Activated CD4-positive, alpha-beta T cell treated with anti-CD3 and anti-CD28 coated beads, Interleukin-2, amount 10 ng/mL, durations not matched to agents 24 days and 14 days (primary cell): ENCODE measurements at regions not wholly inside any gene's neighbourhood (a gene's known extent, or its start where the extent isn't known, plus 50 kb on each side); places are given as distances from the start of the nearest gene placed in this dataset.
A peak's percentile ranks its signal among the peaks of the same experiment; 100 is the strongest.

Experiments used
- DNase-seq: peaks from one replicate; pipeline ENCODE4 v3.0.0; 2022
- H3K27ac Mint-ChIP-seq: one replicate; pipeline ENCODE4 v1.8.0; 2022; ENCODE audit warnings: mild to moderate bottlenecking, mixed read lengths
- H3K27me3 Mint-ChIP-seq: one replicate; pipeline ENCODE4 v1.8.0; 2022; ENCODE audit warnings: mixed read lengths
- H3K36me3 Mint-ChIP-seq: one replicate; pipeline ENCODE4 v1.8.0; 2022; ENCODE audit warnings: low read depth, mild to moderate bottlenecking, mixed read lengths
- H3K4me1 Mint-ChIP-seq: one replicate; pipeline ENCODE4 v1.8.0; 2021; ENCODE audit warnings: mixed read lengths
- H3K4me3 Mint-ChIP-seq: one replicate; pipeline ENCODE4 v1.8.0; 2022; ENCODE audit warnings: mild to moderate bottlenecking, moderate library complexity, mixed read lengths
- H3K9me3 Mint-ChIP-seq: one replicate; pipeline ENCODE4 v1.8.0; 2021; ENCODE audit warnings: mixed read lengths
- intact Hi-C: fragments of 100-400 bp; cut with micrococcal nuclease; formaldehyde crosslinking; loops from one replicate; pipeline ENCODE4 v1.15.1; 2023

DNA sequence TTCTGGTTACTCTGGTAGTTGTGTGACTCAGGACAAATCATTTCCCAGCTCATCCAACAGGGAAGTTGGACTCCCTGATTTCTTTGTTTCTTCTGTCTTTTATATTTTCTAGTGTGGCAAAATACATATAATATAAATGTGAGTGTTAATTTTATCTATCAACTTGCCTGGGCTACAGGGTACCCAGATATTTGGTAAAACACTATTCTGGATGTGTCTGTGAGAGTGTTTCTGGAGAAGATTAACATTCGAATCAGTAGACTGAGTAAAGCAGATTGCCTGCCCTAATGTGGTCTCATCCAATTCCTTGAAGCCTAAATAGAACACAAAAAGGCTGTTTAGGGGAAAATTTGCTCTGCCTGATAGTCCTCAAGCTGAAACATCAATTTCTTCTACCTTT, 91.1 kb upstream of the EPCAM start:
- H3K4me3 Mint-ChIP-seq, result no peak overlapping the region
- H3K27me3 Mint-ChIP-seq, result peaks cover 12% of the 10 kb centered on the region
- no peaks in the 10 kb centered on the region for H3K9me3 Mint-ChIP-seq
- H3K36me3 Mint-ChIP-seq, result no peaks in the 10 kb centered on the region
- H3K4me1 Mint-ChIP-seq, result no peaks in the 10 kb centered on the region
- no peak for DNase-seq
- no peak overlapping the region for H3K27ac Mint-ChIP-seq
- intact Hi-C loops, result no loop called here

GRCh38 chr2:47277187-47277586, 91.9 kb upstream of the EPCAM start:
- H3K27ac Mint-ChIP-seq, result no peak overlapping the region
- no peaks in the 10 kb centered on the region for H3K36me3 Mint-ChIP-seq
- no peak for DNase-seq
- H3K4me1 Mint-ChIP-seq, result peaks cover 1% of the 10 kb centered on the region
- H3K9me3 Mint-ChIP-seq, result no peaks in the 10 kb centered on the region
- no peak overlapping the region for H3K4me3 Mint-ChIP-seq
- intact Hi-C loops, result no loop called here
- H3K27me3 Mint-ChIP-seq, result peaks cover 12% of the 10 kb centered on the region

DNA sequence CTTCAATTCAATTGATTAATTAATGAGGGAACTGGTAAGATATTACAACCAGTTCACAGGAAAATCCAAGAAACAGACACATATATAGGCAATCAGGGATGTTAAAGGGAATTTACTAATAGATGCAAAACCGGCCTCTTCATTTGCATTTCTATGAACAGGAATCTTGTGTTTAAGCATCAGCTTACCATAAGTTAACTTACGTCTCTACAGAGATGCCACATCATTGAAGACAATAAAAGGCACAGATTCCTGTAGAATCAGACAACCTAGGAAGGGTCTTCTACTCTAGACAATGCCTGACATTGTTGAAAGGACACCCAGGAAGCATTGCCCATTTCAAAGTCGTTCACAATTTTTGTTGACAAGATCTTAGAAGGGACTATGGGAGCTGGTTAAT, 93.0 kb upstream of the EPCAM start:
- intact Hi-C loops, result no loop called here
- Mint-ChIP-seq H3K4me1 (peaks cover 2% of the 10 kb centered on the region), H3K27ac (no peak overlapping the region), H3K4me3 (no peak overlapping the region), H3K36me3 (no peaks in the 10 kb centered on the region), H3K9me3 (no peaks in the 10 kb centered on the region), H3K27me3 (peaks cover 11% of the 10 kb centered on the region)
- DNase-seq, result no peak

GRCh38 chr2:47274054-47274782, 94.9 kb upstream of the EPCAM start:
- intact Hi-C loops, result loop anchor here (5.0 kb wide), 2 partner anchors 147 to 357 kb away; partner anchors contain the start of gene MCFD2
- H3K9me3 Mint-ChIP-seq, result no peaks in the 10 kb centered on the region

DNA sequence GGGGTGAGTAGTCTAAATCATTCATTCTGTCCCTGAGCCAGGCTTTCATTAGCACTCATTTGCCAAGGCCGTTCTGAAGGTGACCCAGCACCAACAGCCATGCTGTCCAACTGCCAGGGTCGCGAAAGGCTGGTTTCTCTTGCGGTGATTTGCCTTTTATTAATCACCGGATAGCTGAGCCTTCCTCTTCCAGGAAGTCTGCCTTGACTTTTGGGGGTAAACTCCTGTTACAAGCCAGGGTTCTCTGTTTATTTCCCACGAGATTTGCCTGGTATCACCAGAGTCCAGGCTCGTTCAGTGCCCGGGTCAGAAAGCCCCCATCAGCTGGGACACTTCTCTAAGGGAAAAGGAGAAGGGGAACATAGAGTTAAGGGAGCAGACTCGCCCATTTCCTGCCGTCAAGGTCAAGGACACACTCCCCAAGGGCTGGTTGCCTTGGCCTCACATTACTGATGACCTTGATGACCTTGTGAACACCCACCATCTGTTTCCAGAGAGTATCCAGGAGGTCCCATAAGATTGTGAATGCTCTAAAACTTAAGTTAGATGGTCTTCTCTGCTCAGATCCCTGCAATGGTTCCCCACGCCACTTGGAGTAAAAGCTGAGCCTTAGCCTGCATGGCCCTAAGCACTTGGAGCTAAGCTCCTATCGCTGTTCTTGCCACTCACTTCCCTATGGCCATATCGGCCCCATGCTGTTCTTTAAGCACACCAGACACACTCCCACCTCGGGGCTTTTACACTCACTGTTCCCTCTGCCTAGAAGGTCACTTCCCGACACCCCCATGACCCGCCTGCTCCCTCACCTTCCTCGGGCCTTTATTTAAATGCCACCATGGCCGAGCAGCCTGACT, 96.0 kb upstream of the EPCAM start:
- H3K4me1 Mint-ChIP-seq, result peaks cover 2% of the 10 kb centered on the region
- H3K27me3 Mint-ChIP-seq, result peaks cover 6% of the 10 kb centered on the region
- H3K36me3 Mint-ChIP-seq, result no peaks in the 10 kb centered on the region
- H3K9me3 Mint-ChIP-seq, result no peaks in the 10 kb centered on the region
- no peak for DNase-seq
- H3K4me3 Mint-ChIP-seq, result no peak overlapping the region
- intact Hi-C loops, result loop anchor here (5.0 kb wide), 2 partner anchors 146 to 356 kb away; partner anchors contain the start of gene MCFD2
- no peak overlapping the region for H3K27ac Mint-ChIP-seq

More at GRCh38 chr2:47274054-47274782, 94.9 kb upstream of the EPCAM start:
- no peak for DNase-seq
- H3K4me3 Mint-ChIP-seq, result no peak overlapping the region
- H3K4me1 Mint-ChIP-seq, result peaks cover 2% of the 10 kb centered on the region
- no peaks in the 10 kb centered on the region for H3K36me3 Mint-ChIP-seq
- peaks cover 6% of the 10 kb centered on the region for H3K27me3 Mint-ChIP-seq
- no peak overlapping the region for H3K27ac Mint-ChIP-seq

DNA sequence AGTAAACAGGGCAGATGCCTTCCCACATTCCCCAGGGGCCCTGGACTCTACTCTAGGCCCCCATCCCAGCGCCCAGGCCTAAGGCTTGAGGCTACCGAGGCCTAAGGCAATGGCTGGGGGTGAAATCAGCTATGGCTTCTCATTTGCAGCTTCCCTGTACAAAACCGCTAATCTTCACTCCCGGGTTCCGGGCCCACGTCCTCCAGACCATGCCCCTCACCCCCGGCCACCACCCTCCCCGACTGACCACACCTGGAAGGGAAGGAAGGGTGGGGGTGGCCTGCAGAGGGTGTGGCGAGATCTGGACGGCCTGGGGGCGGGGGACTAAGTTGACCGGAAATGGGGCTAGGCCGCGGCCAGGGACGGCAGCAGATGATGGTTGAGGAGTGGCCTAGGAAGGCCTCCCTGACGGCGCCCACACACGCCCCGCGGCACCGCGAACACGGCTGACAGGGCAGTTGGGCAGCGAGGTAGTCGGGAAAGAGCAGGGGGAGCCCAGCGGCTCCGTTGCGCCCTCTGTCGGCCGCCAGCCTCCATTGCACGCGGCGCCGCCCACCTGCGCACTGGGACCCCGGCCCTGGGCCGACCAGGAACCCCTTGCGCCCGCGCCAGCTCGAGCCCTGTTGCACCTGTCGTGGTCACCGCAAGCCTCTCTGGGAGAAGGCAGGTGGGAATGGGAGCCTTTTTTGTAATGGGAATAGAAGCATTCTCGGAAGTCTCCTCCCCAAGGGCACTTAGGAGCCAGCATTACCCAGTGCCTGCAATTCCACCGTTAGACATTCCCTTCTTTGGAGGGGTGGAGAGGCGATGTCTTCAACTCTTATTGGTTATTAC, 95.9 kb upstream of the CALM2 start:
- peak overlapping the region; percentile 25 for H3K27ac Mint-ChIP-seq
- H3K4me3 Mint-ChIP-seq, result peak overlapping the region; percentile 73
- peaks cover 2% of the 10 kb centered on the region for H3K4me1 Mint-ChIP-seq
- intact Hi-C loops, result loop anchor here (5.0 kb wide), 2 partner anchors 145 to 355 kb away; partner anchors contain the start of gene MCFD2
- DNase-seq, result peak; percentile 87
- no peaks in the 10 kb centered on the region for H3K9me3 Mint-ChIP-seq
- H3K27me3 Mint-ChIP-seq, result peaks cover 6% of the 10 kb centered on the region
- no peaks in the 10 kb centered on the region for H3K36me3 Mint-ChIP-seq

DNA sequence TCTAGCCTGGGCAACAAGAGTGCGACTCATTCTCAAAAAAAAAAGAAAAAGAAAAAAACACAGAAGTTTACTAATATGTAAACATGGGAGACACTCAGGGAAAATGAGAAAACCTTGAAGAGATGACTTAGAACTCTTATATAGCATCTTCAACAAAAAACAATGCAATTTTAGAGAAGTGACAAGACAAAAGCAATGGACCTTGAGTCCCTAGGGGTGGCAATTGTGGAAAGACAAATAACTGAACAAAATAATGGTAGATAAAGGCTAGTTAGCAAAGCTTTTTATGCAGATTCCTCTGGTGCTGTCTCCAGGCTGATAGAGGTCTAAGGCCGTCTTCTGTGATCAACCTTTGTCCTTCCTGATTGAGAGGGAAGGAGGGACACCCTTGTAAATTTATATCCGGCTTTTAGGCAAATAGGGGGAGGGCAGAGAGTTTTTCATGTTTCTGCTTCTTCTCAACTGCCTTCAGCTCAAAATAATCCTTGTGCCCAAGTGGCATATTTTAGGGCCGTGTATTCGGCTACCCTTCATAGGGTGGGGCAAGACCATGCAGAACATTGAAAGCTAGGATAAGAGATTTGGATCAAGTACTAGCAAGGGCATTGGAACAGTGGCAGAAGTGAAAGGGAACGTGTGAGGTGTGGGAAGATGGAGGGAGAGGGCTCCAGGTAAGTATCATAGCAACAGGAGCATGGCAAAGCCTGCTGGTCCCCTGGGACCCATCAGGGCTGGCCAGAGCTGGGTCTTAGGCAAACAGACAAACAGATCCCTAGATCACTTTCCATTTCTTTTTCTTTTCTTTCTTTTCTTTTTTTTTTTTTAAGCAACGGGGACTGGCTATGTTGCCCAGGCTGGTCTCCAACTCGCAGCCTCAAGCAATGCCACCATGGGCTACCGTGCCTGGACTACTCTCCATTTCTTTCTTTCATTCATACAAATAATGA, 95.0 kb upstream of the CALM2 start:
- Mint-ChIP-seq H3K27ac (no peak overlapping the region), H3K36me3 (no peaks in the 10 kb centered on the region), H3K27me3 (peaks cover 6% of the 10 kb centered on the region), H3K4me3 (no peak overlapping the region), H3K4me1 (peaks cover 2% of the 10 kb centered on the region), H3K9me3 (no peaks in the 10 kb centered on the region)
- DNase-seq, result no peak
- intact Hi-C loops, result loop anchor here (5.0 kb wide), 2 partner anchors 144 to 354 kb away; partner anchors contain the start of gene MCFD2

DNA sequence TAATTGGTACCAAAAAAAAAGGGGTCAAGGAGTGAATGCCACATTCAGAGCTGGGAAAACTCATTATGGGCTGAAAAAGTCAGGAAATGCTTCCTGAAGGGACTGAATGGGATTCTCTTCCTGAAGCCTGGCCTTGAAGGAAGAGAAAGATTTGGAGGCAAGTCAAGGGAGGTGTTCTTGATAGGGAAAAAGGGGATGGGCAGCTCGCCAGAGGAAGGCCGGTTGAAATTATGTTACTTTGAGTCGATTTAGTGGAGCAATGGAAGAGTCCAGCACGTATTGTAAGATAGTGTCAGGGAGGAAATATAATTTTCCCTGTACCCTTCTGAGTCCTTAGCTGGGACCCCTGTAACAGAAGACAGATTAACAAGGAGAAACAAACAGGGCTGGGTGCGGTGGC, 94.1 kb upstream of the CALM2 start:
- intact Hi-C loops, result loop anchor here (5.0 kb wide), 2 partner anchors 143 to 353 kb away; partner anchors contain the start of gene MCFD2
- H3K27ac Mint-ChIP-seq, result no peak overlapping the region
- peaks cover 2% of the 10 kb centered on the region for H3K4me1 Mint-ChIP-seq
- H3K9me3 Mint-ChIP-seq, result no peaks in the 10 kb centered on the region
- peaks cover 6% of the 10 kb centered on the region for H3K27me3 Mint-ChIP-seq
- DNase-seq, result no peak
- H3K4me3 Mint-ChIP-seq, result no peak overlapping the region
- H3K36me3 Mint-ChIP-seq, result no peaks in the 10 kb centered on the region

- Mint-ChIP-seq H3K36me3 (no peaks in the 10 kb centered on the region), H3K27ac (no peak overlapping the region), H3K4me3 (no peak overlapping the region), H3K9me3 (no peaks in the 10 kb centered on the region), H3K27me3 (peaks cover 6% of the 10 kb centered on the region), H3K4me1 (peaks cover 2% of the 10 kb centered on the region)
- intact Hi-C loops, result loop anchor here (5.0 kb wide), 2 partner anchors 142 to 352 kb away; partner anchors contain the start of gene MCFD2
- no peak for DNase-seq
Observed at GRCh38 chr2:47269316-47270232, 93.3 kb upstream of the CALM2 start.

DNA sequence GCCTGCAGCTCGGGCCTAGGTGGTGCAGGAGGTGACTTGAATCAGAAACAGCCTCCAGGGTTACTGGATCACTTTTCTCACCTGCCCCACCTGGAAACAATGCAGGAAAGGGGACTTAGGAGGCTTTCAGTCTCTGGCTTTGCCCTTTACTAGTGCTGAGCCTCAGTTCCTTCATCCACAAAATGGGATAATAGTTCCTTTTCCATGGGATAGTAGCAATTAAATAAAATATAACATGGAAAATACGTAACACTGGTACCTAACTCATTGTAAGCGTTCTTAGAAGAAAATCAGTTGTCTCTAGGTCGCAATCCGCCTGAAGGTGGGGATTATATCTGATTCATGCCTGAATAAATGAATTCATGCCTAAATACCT, 91.4 kb upstream of the CALM2 start:
- intact Hi-C loops, result no loop called here
- Mint-ChIP-seq H3K36me3 (no peaks in the 10 kb centered on the region), H3K4me3 (no peak overlapping the region), H3K27ac (no peak overlapping the region), H3K9me3 (no peaks in the 10 kb centered on the region), H3K4me1 (peaks cover 2% of the 10 kb centered on the region), H3K27me3 (peaks cover 2% of the 10 kb centered on the region)
- no peak for DNase-seq

GRCh38 chr2:47266939-47267710, 90.8 kb upstream of the CALM2 start:
- no peaks in the 10 kb centered on the region for H3K4me1 Mint-ChIP-seq
- no peak for DNase-seq
- H3K4me3 Mint-ChIP-seq, result no peak overlapping the region
- H3K27ac Mint-ChIP-seq, result no peak overlapping the region
- peaks cover 2% of the 10 kb centered on the region for H3K27me3 Mint-ChIP-seq
- no peaks in the 10 kb centered on the region for H3K9me3 Mint-ChIP-seq
- intact Hi-C loops, result no loop called here
- H3K36me3 Mint-ChIP-seq, result no peaks in the 10 kb centered on the region
